Common myeloid progenitor, CD34-positive (primary cell): ENCODE measurements at regions not wholly inside any gene's neighbourhood (a gene's known extent, or its start where the extent isn't known, plus 50 kb on each side); places are given as distances from the start of the nearest gene placed in this dataset.

ENCODE experiments used
- CTCF ChIA-PET: fragments of 350-600 bp; sonication (Branson Sonifier 250); formaldehyde crosslinking; loops from one replicate; lab custom pipeline; 2021; ENCODE audit warnings: antibody characterized with exemption; lab: Charles Lee
- POLR2A ChIA-PET: fragments of 350-600 bp; sonication (Branson Sonifier 250); formaldehyde crosslinking; loops from one replicate; lab custom pipeline; 2021; ENCODE audit warnings: antibody characterized with exemption; lab: Charles Lee
- DNase-seq, 3 donors: peaks; one replicate each; pipeline versions ENCODE4 v3.0.0 to v3.0.0-alpha.2; 2013
- H3K27ac ChIP-seq, 2 experiments: 1 replicate in 1 of 2; 2 replicates in 1 of 2; pipeline ENCODE4 v1.7.0; 2013; ENCODE audit warnings: inconsistent platforms in 2 of 2, low read length in 2 of 2, mild to moderate bottlenecking in 2 of 2, low read depth in 1 of 2, moderate library complexity in 1 of 2; ENCODE audit not compliant: severe bottlenecking in 2 of 2, insufficient read depth in 1 of 2, poor library complexity in 1 of 2
- H3K27me3 ChIP-seq, 5 experiments: replicated peaks in 2 of 5; 1 replicate in 3 of 5; 2 replicates in 2 of 5; pipeline versions ENCODE4 v1.6.1 to v1.7.0; 2013; ENCODE audit warnings: low read length in 4 of 5, mild to moderate bottlenecking in 2 of 5, moderate library complexity in 2 of 5, inconsistent platforms in 1 of 5; ENCODE audit not compliant: insufficient read depth in 5 of 5, control insufficient read depth in 4 of 5
- H3K36me3 ChIP-seq, 4 experiments: 1 replicate in 2 of 4; 2 replicates in 2 of 4; pipeline versions ENCODE4 v1.6.1 to v1.7.0; 2013; ENCODE audit warnings: low read length in 3 of 4, control low read depth in 1 of 4, mild to moderate bottlenecking in 1 of 4; ENCODE audit not compliant: control insufficient read depth in 4 of 4, insufficient read depth in 4 of 4
- H3K4me1 ChIP-seq, 4 experiments: 1 replicate in 3 of 4; 2 replicates in 1 of 4; pipeline versions ENCODE4 v1.6.1 to v1.7.1; 2013; ENCODE audit warnings: low read length in 3 of 4, mild to moderate bottlenecking in 3 of 4, control low read depth in 1 of 4, inconsistent platforms in 1 of 4, moderate library complexity in 1 of 4; ENCODE audit not compliant: control insufficient read depth in 4 of 4, insufficient read depth in 4 of 4; ENCODE audit errors: control extremely low read depth in 1 of 4
- H3K4me3 ChIP-seq, 7 experiments: 1 replicate in 4 of 7; 2 replicates in 3 of 7; pipeline versions ENCODE4 v1.5.1 to v1.7.0; 2013; ENCODE audit warnings: mild to moderate bottlenecking in 7 of 7, low read length in 6 of 7, moderate library complexity in 6 of 7, inconsistent platforms in 2 of 7, low read depth in 2 of 7, control low read depth in 1 of 7; ENCODE audit not compliant: insufficient read depth in 4 of 7, control insufficient read depth in 1 of 7; ENCODE audit errors: extremely low read depth in 1 of 7
- H3K9me3 ChIP-seq, 5 experiments: 1 replicate in 4 of 5; 2 replicates in 1 of 5; pipeline versions ENCODE4 v1.6.1 to v1.7.1; 2013; ENCODE audit warnings: low read length in 4 of 5, mild to moderate bottlenecking in 2 of 5, inconsistent platforms in 1 of 5, low read depth in 1 of 5, moderate library complexity in 1 of 5; ENCODE audit not compliant: control insufficient read depth in 4 of 5, insufficient read depth in 2 of 5; ENCODE audit errors: control extremely low read depth in 1 of 5
- WGBS: methylation state at CpG from one replicate; pipeline ENCODE4 v1.1.5; 2013; ENCODE audit not compliant: insufficient coverage; 5-methylcytosine and 5-hydroxymethylcytosine counted together

DNA sequence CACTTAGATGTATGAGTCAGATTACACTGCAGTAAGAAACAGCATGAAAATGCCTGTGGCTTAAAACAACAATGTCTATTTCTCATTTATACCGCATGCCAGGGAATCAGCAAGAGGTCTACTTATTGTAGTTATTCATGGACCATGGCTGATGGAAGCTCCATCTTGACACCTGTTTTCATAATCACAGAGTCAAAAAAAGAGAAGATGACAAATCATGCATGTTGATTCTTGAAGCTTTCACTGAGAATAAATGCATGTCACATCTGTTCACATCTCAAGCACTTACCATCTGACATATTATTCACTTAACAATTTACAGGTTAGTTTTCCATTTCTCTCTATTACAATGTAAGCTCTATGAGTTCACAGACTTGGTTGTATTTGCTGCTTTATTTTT, 194.2 kb upstream of the SLITRK2 start:
- no peak overlapping the region for H3K27ac ChIP-seq
- no peaks in the 10 kb centered on the region for H3K36me3 ChIP-seq
- H3K9me3 ChIP-seq = no peaks in the 10 kb centered on the region
- DNase-seq = no peak
- ChIA-PET CTCF (interaction anchor here (0.7 kb wide), 1 partner anchor 22 kb away, joined by 3 read pairs; no protein-coding TSS in a partner anchor), POLR2A (no interaction called here)
- no peaks in the 10 kb centered on the region for H3K27me3 ChIP-seq
- WGBS = 67% methylated on average over 1 of the region's 1 CpG
- no peak overlapping the region for H3K4me3 ChIP-seq
- no peaks in the 10 kb centered on the region for H3K4me1 ChIP-seq

DNA sequence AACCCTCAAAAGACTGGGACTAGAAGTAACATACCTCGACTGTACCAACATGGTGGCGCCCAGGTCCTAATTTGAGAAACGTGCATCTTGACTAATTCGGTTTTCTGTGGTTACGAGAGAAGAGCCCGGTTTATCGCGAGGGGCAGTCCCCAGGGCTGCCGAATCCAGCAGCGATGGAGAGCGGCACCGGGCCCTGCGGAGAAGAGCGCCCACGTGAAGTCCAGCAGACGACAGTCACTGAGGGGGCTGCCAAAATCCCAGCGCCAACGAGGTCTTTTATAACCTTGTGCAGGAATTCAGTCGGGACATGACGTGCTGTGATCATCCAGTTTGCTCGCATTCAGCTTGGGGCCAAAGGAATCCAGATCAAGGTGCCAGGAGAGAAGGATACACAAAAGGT, 187.5 kb upstream of the SLITRK2 start:
- no peak overlapping the region for H3K27ac ChIP-seq
- CTCF ChIA-PET = no interaction called here
- 95% methylated on average over 21 of the region's 21 CpGs for WGBS
- H3K27me3 ChIP-seq = no peaks in the 10 kb centered on the region
- H3K36me3 ChIP-seq = no peaks in the 10 kb centered on the region
- no peak for DNase-seq
- POLR2A ChIA-PET = no interaction called here
- H3K9me3 ChIP-seq = peaks cover 0 to 4% (median 0%) of the 10 kb centered on the region in 5 experiments
- no peaks in the 10 kb centered on the region for H3K4me1 ChIP-seq
- no peak overlapping the region for H3K4me3 ChIP-seq

DNA sequence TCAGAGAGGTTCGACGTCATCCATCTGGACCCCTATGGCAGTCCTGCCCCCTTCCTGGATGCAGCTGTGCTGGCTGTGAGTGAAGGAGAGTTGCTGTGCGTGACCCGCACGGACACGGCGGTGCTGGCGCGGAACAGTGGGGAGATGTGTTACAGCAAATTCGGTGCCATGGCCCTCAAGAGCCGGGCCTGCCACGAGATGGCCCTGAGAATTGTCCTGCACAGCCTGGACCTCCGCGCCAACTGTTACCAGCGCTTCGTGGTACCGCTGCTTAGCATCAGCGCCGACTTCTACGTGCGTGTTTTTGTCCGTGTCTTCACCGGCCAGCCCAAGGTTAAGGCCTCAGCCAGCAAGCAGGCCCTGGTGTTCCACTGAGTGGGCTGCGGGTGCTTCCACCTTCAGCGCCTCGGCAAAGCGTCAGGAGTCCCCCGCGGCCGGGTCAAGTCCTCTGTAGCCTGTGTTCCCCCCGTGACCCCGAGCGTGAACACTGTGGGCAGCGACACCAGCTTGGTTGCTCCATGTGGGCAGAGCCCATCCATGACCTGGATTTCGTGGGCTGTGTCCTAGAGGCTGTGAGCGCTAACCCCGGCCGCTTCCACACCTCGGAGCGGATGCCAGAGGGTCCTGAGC, 186.7 kb upstream of the SLITRK2 start:
- peaks cover 0 to 4% (median 0%) of the 10 kb centered on the region in 5 experiments for H3K9me3 ChIP-seq
- ChIA-PET POLR2A (no interaction called here), CTCF (no interaction called here)
- WGBS = 95% methylated on average over 40 of the region's 40 CpGs
- DNase-seq = no peak
- H3K27ac ChIP-seq = no peak overlapping the region
- H3K27me3 ChIP-seq = no peaks in the 10 kb centered on the region
- H3K4me1 ChIP-seq = no peaks in the 10 kb centered on the region
- H3K36me3 ChIP-seq = no peaks in the 10 kb centered on the region
- no peak overlapping the region for H3K4me3 ChIP-seq

DNA sequence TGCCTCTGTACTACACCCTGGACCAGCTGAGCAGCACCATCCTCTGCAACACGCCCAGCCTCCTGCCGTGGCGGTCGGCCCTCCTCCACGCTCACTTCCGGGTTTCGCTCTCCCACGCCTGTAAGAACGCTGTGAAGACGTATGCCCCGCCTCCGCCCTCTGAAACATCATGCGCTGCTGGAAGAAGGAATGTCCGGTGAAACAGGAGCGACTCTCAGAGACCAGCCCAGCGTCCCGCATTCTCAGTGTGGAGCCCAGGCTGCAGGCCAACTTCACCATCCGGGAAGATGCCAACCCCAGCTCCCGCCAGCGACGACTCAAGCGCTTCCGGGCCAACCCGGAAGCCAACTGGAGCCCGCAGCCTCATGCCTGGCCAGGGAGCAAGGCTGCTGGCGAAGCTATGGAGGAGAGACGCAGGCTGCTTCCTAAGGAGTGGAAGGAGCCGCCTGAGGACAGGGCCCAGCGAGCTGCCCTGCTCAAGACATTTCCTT, 186.1 kb upstream of the SLITRK2 start:
- WGBS = 90% methylated on average over 28 of the region's 29 CpGs
- no peak overlapping the region for H3K27ac ChIP-seq
- POLR2A ChIA-PET = no interaction called here

DNA sequence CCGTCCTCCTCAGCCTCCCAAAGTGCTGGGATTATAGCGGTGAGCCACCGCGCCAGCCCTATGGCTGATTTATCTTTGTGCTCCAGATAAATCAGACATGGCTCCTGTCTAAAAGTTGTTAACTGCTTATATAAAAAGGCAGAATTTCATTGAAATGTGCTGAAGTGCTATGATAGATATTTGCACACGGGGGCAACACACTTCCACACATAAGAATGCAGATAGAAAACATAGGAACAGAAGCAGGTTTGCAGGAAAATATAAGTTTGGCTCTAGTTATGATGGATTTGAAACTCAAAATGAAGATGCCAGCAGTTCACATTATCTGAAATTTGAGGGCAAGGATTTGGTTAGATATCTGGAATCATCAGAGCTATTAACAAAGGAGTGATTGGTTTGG, 163.1 kb upstream of the SLITRK2 start:
- Histone ChIP-seq H3K4me3 (no peak overlapping the region), H3K27ac (no peak overlapping the region), H3K36me3 (no peaks in the 10 kb centered on the region), H3K27me3 (no peaks in the 10 kb centered on the region), H3K4me1 (no peaks in the 10 kb centered on the region), H3K9me3 (no peaks in the 10 kb centered on the region)
- ChIA-PET CTCF (no interaction called here), POLR2A (no interaction called here)
- 100% methylated on average over 1 of the region's 5 CpGs for WGBS
- no peak for DNase-seq

More for the DNA sequence above, 186.1 kb upstream of the SLITRK2 start:
- Histone ChIP-seq H3K27me3 (no peaks in the 10 kb centered on the region), H3K4me1 (no peaks in the 10 kb centered on the region), H3K4me3 (no peak overlapping the region), H3K36me3 (no peaks in the 10 kb centered on the region), H3K9me3 (peaks cover 0 to 4% (median 0%) of the 10 kb centered on the region in 5 experiments)
- CTCF ChIA-PET = no interaction called here
- DNase-seq = no peak

DNA sequence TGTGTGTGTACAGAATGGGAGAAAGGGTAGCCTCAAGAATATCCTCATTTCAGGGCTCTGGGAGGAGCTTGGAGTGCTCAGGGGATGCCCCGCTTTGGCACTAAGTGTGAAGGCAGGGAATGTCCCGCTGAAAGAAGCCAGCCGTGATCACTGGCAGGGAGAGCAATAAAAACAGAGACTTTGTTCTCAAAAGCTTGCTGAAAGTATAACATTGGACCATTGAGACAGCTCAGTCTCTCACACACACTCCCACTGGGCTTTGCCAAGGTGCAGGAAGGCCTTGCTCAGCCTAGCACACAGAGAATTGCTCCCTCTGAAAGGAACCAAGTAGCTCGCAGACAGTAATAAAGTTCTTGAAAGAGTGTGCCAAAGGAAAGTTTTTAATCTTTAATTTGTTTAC, 143.8 kb upstream of the SLITRK2 start:
- 86% methylated on average over 3 of the region's 4 CpGs for whole genome bisulfite sequencing
- H3K36me3 ChIP-seq = no peaks in the 10 kb centered on the region
- H3K4me1 ChIP-seq = no peaks in the 10 kb centered on the region
- no peak for DNase-seq
- CTCF ChIA-PET = no interaction called here
- H3K27ac ChIP-seq = no peak overlapping the region
- H3K9me3 ChIP-seq = no peaks in the 10 kb centered on the region
- no peak overlapping the region for H3K4me3 ChIP-seq
- H3K27me3 ChIP-seq = no peaks in the 10 kb centered on the region
- POLR2A ChIA-PET = no interaction called here

DNA sequence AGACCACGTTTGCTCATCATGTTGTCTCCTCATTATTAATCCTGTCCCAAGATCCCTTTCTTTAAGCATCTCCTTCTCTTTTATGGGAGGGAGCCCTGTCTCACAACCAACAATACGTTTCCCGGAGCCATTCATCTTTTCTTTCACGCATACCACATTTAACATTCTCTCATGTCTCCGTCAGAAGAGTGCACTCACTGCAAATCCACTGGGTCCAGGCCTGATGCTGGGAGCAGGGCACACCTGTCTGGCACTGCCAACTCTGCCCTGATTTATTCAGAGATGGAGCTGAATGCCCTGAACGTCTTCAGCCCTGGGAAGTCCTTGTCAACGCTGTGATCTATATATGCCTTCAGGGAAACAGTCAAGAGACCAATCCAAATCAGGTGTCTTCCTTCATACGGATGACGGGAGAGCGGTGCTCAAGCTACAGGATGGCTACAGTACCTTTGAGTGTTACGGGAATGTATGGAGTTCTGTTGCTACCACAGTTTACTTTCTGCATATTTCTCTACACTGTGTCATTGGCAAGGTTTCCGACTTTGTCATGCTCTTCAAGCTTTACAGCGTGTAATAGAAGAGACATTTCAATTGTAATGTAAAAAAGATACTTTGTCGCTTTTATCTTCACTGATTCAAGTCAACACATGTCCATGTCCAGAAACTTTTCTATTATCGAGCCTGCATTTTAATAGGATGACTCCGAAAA, 140.4 kb upstream of the SLITRK2 start:
- no peaks in the 10 kb centered on the region for H3K36me3 ChIP-seq
- H3K9me3 ChIP-seq = no peaks in the 10 kb centered on the region
- no peak for DNase-seq
- ChIA-PET POLR2A (no interaction called here), CTCF (interaction anchor here (0.7 kb wide), 1 partner anchor 12 kb away, joined by 3 read pairs; no protein-coding TSS in a partner anchor)
- no peaks in the 10 kb centered on the region for H3K4me1 ChIP-seq
- H3K27ac ChIP-seq = no peak overlapping the region
- H3K27me3 ChIP-seq = no peaks in the 10 kb centered on the region
- 85% methylated on average over 12 of the region's 16 CpGs for WGBS
- H3K4me3 ChIP-seq = no peak overlapping the region
